Psoas muscle (tissue), 7 donors: ENCODE measurements at regions not wholly inside any gene's neighbourhood (a gene's known extent, or its start where the extent isn't known, plus 50 kb on each side); places are given as distances from the start of the nearest gene placed in this dataset.

Source experiments
- ATAC-seq, 4 donors: fragments of 200-7000 bp; cut with Tn5 transposase; one replicate each; pipeline ENCODE4 v1.9.1; 2020; ENCODE audit warnings: moderate library complexity in 3 of 4, mild to moderate bottlenecking in 2 of 4
- DNase-seq, 2 donors: peaks; one replicate each; pipeline ENCODE4 v3.0.0-alpha.2; 2020
- H3K27ac ChIP-seq: fragments of 200-600 bp; one replicate; pipeline ENCODE4 v1.8.0; 2022
- H3K27me3 ChIP-seq, 3 donors: fragments of 200-600 bp in 1 of 3; one replicate each; pipeline versions ENCODE4 v1.6.1 to v1.8.0; 2013 to 2022; ENCODE audit warnings: low read length in 2 of 3, mild to moderate bottlenecking in 2 of 3, moderate library complexity in 1 of 3; ENCODE audit not compliant: insufficient read depth in 3 of 3
- H3K36me3 ChIP-seq, 2 donors: fragments of 200-600 bp in 1 of 2; one replicate each; pipeline versions ENCODE4 v1.6.1 to v1.8.0; 2013 to 2022; ENCODE audit warnings: low read depth in 1 of 2, mild to moderate bottlenecking in 1 of 2, moderate library complexity in 1 of 2; ENCODE audit not compliant: insufficient read depth in 1 of 2
- H3K4me1 ChIP-seq: fragments of 200-600 bp; one replicate; pipeline ENCODE4 v1.8.0; 2022
- H3K4me3 ChIP-seq: fragments of 200-600 bp; one replicate; pipeline ENCODE4 v1.8.0; 2022; ENCODE audit warnings: mild to moderate bottlenecking
- H3K9me3 ChIP-seq: fragments of 200-600 bp; one replicate; pipeline ENCODE4 v1.8.0; 2022
- CTCF ChIP-seq: fragments of 200-600 bp; IDR thresholded peaks from one replicate; pipeline ENCODE4 v1.8.0; 2022; ENCODE audit warnings: antibody characterized with exemption
- WGBS, 3 donors: extraction: QIAGEN DNeasy Blood & Tissue Kit; methylation state at CpG; one replicate each; pipeline versions ENCODE4 v1.1.6 to v1.1.7; 2013; 5-methylcytosine and 5-hydroxymethylcytosine counted together
- intact Hi-C, 2 donors: fragments of 100-400 bp; cut with DNase I; formaldehyde crosslinking; loops; one replicate each; pipeline versions ENCODE4 v1.11.0 to v1.14.2; 2022
- donor health status: healthy with polysubstance abuse.
- donor health status: DM: no; HTN: no; CAD: no; lungs with moderate emphysema.
- donor health status: Bipolar disorder and iron deficiency.
- donor health status: healthy.
- donor health status: DM: yes; HTN: yes; CAD: no.
- donor health status: DM: no; HTN: no; CAD: no.
- donor health status: DM: yes; HTN: yes; CAD: no.

DNA sequence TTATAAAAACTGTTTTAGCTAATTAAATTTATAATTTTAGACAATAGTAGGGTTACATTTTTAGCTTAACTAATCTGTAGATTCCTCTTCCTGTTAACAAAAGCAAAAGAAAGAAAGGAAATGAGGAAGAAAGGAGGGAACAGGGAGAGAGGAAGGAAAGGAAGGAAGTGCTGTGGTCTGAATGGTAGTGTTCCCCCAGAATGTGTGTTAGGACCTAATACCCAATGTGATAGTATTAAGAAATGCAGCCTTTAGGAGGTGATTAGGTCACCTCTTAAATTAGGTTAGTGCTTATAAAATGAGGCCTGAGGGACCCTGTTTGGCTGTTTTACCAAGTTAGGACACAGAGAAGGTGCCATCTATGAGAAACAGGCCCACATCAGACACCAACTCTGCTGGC lies 136.9 kb upstream of the SAMSN1 start:
- Histone ChIP-seq H3K9me3 (no peaks in the 10 kb centered on the region), H3K4me1 (no peaks in the 10 kb centered on the region), H3K27me3 (no peaks in the 10 kb centered on the region), H3K36me3 (no peaks in the 10 kb centered on the region), H3K27ac (no peak overlapping the region), H3K4me3 (no peak overlapping the region)
- no peak for TF ChIP-seq CTCF
- intact Hi-C loops: no loop called here
- no peak for ATAC-seq
- DNase-seq: no peak

DNA sequence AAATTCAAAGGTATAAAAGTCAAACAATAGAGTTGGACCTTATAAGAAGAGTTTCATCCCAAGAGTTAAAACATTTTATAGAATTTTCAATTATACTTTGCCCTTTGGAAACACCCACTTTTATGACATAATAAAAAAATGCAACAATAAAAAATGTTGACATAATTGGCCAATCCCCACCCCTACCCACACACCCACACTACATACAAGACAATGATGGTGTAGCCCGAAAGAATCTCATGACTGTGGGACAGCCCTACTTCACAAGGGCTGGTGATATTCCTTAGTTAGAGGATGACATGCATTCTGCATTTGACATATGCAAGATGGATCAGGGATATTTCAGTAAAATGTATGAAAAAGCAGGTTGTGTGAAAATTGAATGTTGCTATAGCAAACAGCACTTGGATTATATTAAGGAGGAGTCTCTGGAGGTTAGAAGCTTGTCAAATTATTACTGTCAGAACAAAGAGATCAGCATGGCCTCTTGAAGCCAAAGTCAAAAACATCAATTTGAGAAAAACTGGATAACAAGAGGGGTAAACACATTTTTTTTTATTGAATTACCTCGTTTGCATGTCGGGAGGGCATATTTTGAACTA lies 133.0 kb upstream of the SAMSN1 start:
- Histone ChIP-seq H3K27me3 (no peaks in the 10 kb centered on the region), H3K4me3 (no peak overlapping the region), H3K9me3 (no peaks in the 10 kb centered on the region), H3K36me3 (no peaks in the 10 kb centered on the region), H3K4me1 (no peaks in the 10 kb centered on the region), H3K27ac (no peak overlapping the region)
- no peak for ATAC-seq
- intact Hi-C loops: loop anchor here in 1 of 2 donors (10.0 kb wide), 1 partner anchor 56 kb away; no protein-coding TSS in a partner anchor
- no peak for TF ChIP-seq CTCF
- no peak for DNase-seq
- 78 to 85% (median 80%) methylated on average over 3 of the region's 3 CpGs for WGBS, 3 donors

- TF ChIP-seq CTCF: no peak
- Histone ChIP-seq H3K27me3 (no peaks in the 10 kb centered on the region), H3K9me3 (no peaks in the 10 kb centered on the region), H3K27ac (no peak overlapping the region), H3K4me1 (no peaks in the 10 kb centered on the region), H3K36me3 (no peaks in the 10 kb centered on the region), H3K4me3 (no peak overlapping the region)
- DNase-seq: no peak
- intact Hi-C loops: loop anchor here in 1 of 2 donors (10.0 kb wide), 1 partner anchor 57 kb away; no protein-coding TSS in a partner anchor
- ATAC-seq: no peak
- WGBS, 3 donors: 83 to 85% (median 84%) methylated on average over 9 of the region's 9 CpGs
Observed at GRCh38 chr21:14677639-14678179, 131.6 kb upstream of the SAMSN1 start.

DNA sequence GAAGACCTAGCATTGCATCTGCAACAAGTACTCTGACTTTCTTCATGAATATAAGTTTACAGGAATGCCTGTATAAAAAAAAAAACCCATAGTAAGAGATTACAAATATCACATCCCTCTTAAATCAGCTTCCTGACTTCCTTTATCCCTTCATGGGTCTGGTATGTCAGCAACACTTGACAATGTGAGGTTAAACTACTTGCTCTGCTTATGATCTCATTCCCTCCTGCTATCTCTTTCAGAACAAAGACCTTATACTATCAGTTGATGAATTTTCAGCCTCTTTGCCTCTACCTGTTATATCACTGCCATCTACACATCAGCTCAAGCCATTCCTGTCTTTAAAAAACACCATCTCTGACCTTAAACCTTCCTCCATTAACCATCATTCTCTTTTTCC lies 130.9 kb upstream of the SAMSN1 start:
- no peak for ATAC-seq

More for the DNA sequence above, 130.9 kb upstream of the SAMSN1 start:
- Histone ChIP-seq H3K36me3 (no peaks in the 10 kb centered on the region), H3K4me1 (no peaks in the 10 kb centered on the region), H3K9me3 (no peaks in the 10 kb centered on the region), H3K27me3 (no peaks in the 10 kb centered on the region), H3K27ac (no peak overlapping the region), H3K4me3 (no peak overlapping the region)
- no peak for DNase-seq
- no peak for TF ChIP-seq CTCF
- intact Hi-C loops: loop anchor here in 1 of 2 donors (10.0 kb wide), 1 partner anchor 58 kb away; no protein-coding TSS in a partner anchor
